Activated CD8-positive, alpha-beta memory T cell treated with anti-CD3 and anti-CD28 coated beads for 36 hours (primary cell): ENCODE measurements at regions not wholly inside any gene's neighbourhood (a gene's known extent, or its start where the extent isn't known, plus 50 kb on each side); places are given as distances from the start of the nearest gene placed in this dataset.

ENCODE experiments used
- CTCF ChIA-PET: fragments of 350-600 bp; sonication (Branson Sonifier 250); formaldehyde crosslinking; loops from one replicate; lab custom pipeline; 2021; ENCODE audit warnings: antibody characterized with exemption; lab: Charles Lee
- POLR2A ChIA-PET: fragments of 350-600 bp; sonication (Branson Sonifier 250); formaldehyde crosslinking; loops from one replicate; lab custom pipeline; 2021; ENCODE audit warnings: antibody characterized with exemption; lab: Charles Lee

GRCh38 chr16:86007524-86007923 is 108.6 kb downstream of the IRF8 start:
- POLR2A ChIA-PET = no interaction called here

GRCh38 chr16:86010680-86011141 is 111.7 kb downstream of the IRF8 start:
- ChIA-PET POLR2A (no interaction called here), CTCF (interaction anchor here (4.4 kb wide), 1 partner anchor 190 kb away, joined by 46 read pairs; no protein-coding TSS in a partner anchor)

More at GRCh38 chr16:86007524-86007923, 108.6 kb downstream of the IRF8 start:
- CTCF ChIA-PET = interaction anchor here (1.3 to 3.6 kb wide), 2 partner anchors 9 to 187 kb away, joined by 4 to 18 read pairs; no protein-coding TSS in a partner anchor

- CTCF ChIA-PET = interaction anchor here (1.0 to 4.4 kb wide), 2 partner anchors 14 to 191 kb away, joined by 3 to 46 read pairs; no protein-coding TSS in a partner anchor
- POLR2A ChIA-PET = no interaction called here
These were observed 112.6 kb downstream of the IRF8 start for GRCh38 chr16:86011532-86011931.

GRCh38 chr16:86012221-86012620 is 113.3 kb downstream of the IRF8 start:
- ChIA-PET POLR2A (no interaction called here), CTCF (interaction anchor here (0.9 to 4.4 kb wide), 3 partner anchors 15 to 192 kb away, joined by 3 to 46 read pairs (median 3); no protein-coding TSS in a partner anchor)

- ChIA-PET POLR2A (no interaction called here), CTCF (interaction anchor here (4.4 kb wide), 1 partner anchor 193 kb away, joined by 46 read pairs; no protein-coding TSS in a partner anchor)
These were observed 114.9 kb downstream of the IRF8 start for GRCh38 chr16:86013867-86014266.

GRCh38 chr16:86015606-86016005 is 116.6 kb downstream of the IRF8 start:
- POLR2A ChIA-PET = no interaction called here
- CTCF ChIA-PET = interaction anchor here (0.7 to 6.8 kb wide), 8 partner anchors 14 to 219 kb away, joined by 3 to 54 read pairs (median 5); no protein-coding TSS in a partner anchor

GRCh38 chr16:86016201-86016965 is 117.4 kb downstream of the IRF8 start:
- ChIA-PET CTCF (interaction anchor here (0.6 to 6.8 kb wide), 14 partner anchors 8 to 622 kb away, joined by 3 to 54 read pairs (median 4); no protein-coding TSS in a partner anchor), POLR2A (no interaction called here)

- ChIA-PET CTCF (interaction anchor here (6.8 kb wide), 1 partner anchor 196 kb away, joined by 54 read pairs; no protein-coding TSS in a partner anchor), POLR2A (no interaction called here)
These were observed 119.1 kb downstream of the IRF8 start for GRCh38 chr16:86018071-86018470.

GRCh38 chr16:86018487-86018886 is 119.5 kb downstream of the IRF8 start:
- POLR2A ChIA-PET = no interaction called here
- CTCF ChIA-PET = interaction anchor here (6.8 kb wide), 1 partner anchor 197 kb away, joined by 54 read pairs; no protein-coding TSS in a partner anchor

- ChIA-PET POLR2A (no interaction called here), CTCF (interaction anchor here (6.8 kb wide), 1 partner anchor 197 kb away, joined by 54 read pairs; no protein-coding TSS in a partner anchor)
These were observed 120.0 kb downstream of the IRF8 start for GRCh38 chr16:86018941-86019340.

GRCh38 chr16:86019446-86020047 is 120.6 kb downstream of the IRF8 start:
- POLR2A ChIA-PET = no interaction called here
- CTCF ChIA-PET = interaction anchor here (6.8 kb wide), 1 partner anchor 198 kb away, joined by 54 read pairs; no protein-coding TSS in a partner anchor

GRCh38 chr16:86020971-86021370 is 122.0 kb downstream of the IRF8 start:
- ChIA-PET CTCF (interaction anchor here (0.7 to 6.8 kb wide), 2 partner anchors 199 to 1654 kb away, joined by 4 to 54 read pairs; no protein-coding TSS in a partner anchor), POLR2A (no interaction called here)

GRCh38 chr16:86022381-86022960 is 123.5 kb downstream of the IRF8 start:
- ChIA-PET POLR2A (no interaction called here), CTCF (interaction anchor here (1.3 kb wide), 1 partner anchor 200 kb away, joined by 5 read pairs; no protein-coding TSS in a partner anchor)

GRCh38 chr16:86024210-86024609 is 125.2 kb downstream of the IRF8 start:
- CTCF ChIA-PET = no interaction called here
- POLR2A ChIA-PET = no interaction called here

- POLR2A ChIA-PET = no interaction called here
- CTCF ChIA-PET = no interaction called here
These were observed 126.7 kb downstream of the IRF8 start for GRCh38 chr16:86025706-86026105.

GRCh38 chr16:86026171-86026910 is 127.4 kb downstream of the IRF8 start:
- CTCF ChIA-PET = no interaction called here
- POLR2A ChIA-PET = no interaction called here

- ChIA-PET CTCF (no interaction called here), POLR2A (no interaction called here)
These were observed 128.0 kb downstream of the IRF8 start for GRCh38 chr16:86026916-86027315.

GRCh38 chr16:86027373-86028126 is 128.6 kb downstream of the IRF8 start:
- ChIA-PET POLR2A (no interaction called here), CTCF (no interaction called here)
